ENCODE measurements at regions not wholly inside any gene's neighbourhood (a gene's known extent, or its start where the extent isn't known, plus 50 kb on each side); places are given as distances from the start of the nearest gene placed in this dataset.

GRCh38 chr13:58617880-58618665, 986.5 kb downstream of the PCDH17 start:
- TF ChIP-seq CTCF (IDR thresholded peaks at IDR 0.05; ENCODE audit: control extremely low read depth, extremely low read depth, low read depth, missing control alignments) = no peak
- DNase-seq (ENCODE audit: extremely low spot score) = no peak
- ChIA-PET POLR2A (no interaction called here), CTCF (interaction anchor here (1.2 to 2.3 kb wide), 4 partner anchors 10 to 12 kb away, joined by 3 to 9 read pairs (median 4); no protein-coding TSS in a partner anchor)

GRCh38 chr13:58619396-58620113, 988.0 kb downstream of the PCDH17 start:
- POLR2A ChIA-PET = no interaction called here
- DNase-seq (ENCODE audit: extremely low spot score) = no peak
- no peak for TF ChIP-seq CTCF (IDR thresholded peaks at IDR 0.05; ENCODE audit: control extremely low read depth, extremely low read depth, low read depth, missing control alignments)
- CTCF ChIA-PET = interaction anchor here (1.5 to 2.3 kb wide), 2 partner anchors 11 to 13 kb away, joined by 3 to 9 read pairs; no protein-coding TSS in a partner anchor

- TF ChIP-seq CTCF (IDR thresholded peaks at IDR 0.05; ENCODE audit: control extremely low read depth, extremely low read depth, low read depth, missing control alignments) = no peak
- no peak for DNase-seq (ENCODE audit: extremely low spot score)
- ChIA-PET POLR2A (interaction anchor here (0.7 kb wide), 1 partner anchor 12 kb away, joined by 3 read pairs; no protein-coding TSS in a partner anchor), CTCF (interaction anchor here (2.3 kb wide), 1 partner anchor 12 kb away, joined by 9 read pairs; no protein-coding TSS in a partner anchor)
These were observed 988.6 kb downstream of the PCDH17 start for GRCh38 chr13:58620176-58620575.

- POLR2A ChIA-PET = no interaction called here
- no peak for TF ChIP-seq CTCF (IDR thresholded peaks at IDR 0.05; ENCODE audit: control extremely low read depth, extremely low read depth, low read depth, missing control alignments)
These were observed 994.3 kb downstream of the PCDH17 start for GRCh38 chr13:58625703-58626389.

GRCh38 chr13:58630794-58631193, 999.2 kb downstream of the PCDH17 start:
- ChIA-PET POLR2A (no interaction called here), CTCF (interaction anchor here (0.7 kb wide), 1 partner anchor 15 kb away, joined by 3 read pairs; no protein-coding TSS in a partner anchor)

More at GRCh38 chr13:58625703-58626389, 994.3 kb downstream of the PCDH17 start:
- no peak for DNase-seq (ENCODE audit: extremely low spot score)
- CTCF ChIA-PET = no interaction called here

More at GRCh38 chr13:58630794-58631193, 999.2 kb downstream of the PCDH17 start:
- no peak for DNase-seq (ENCODE audit: extremely low spot score)
- no peak for TF ChIP-seq CTCF (IDR thresholded peaks at IDR 0.05; ENCODE audit: control extremely low read depth, extremely low read depth, low read depth, missing control alignments)
